OCI-LY3 (cell line): ENCODE measurements at regions not wholly inside any gene's neighbourhood (a gene's known extent, or its start where the extent isn't known, plus 50 kb on each side); places are given as distances from the start of the nearest gene placed in this dataset.

Experiments
- H2AFZ ChIP-seq: fragments of 200-600, 300-600 bp; shearing (Covaris generic); 2 replicates; pipeline ENCODE4 v1.6.0; 2014; ENCODE audit warnings: antibody characterized with exemption, low read depth, low read length
- H3K27ac ChIP-seq: fragments of 200-600, 300-600 bp; sonication (generic); 2 replicates; pipeline ENCODE4 v1.5.1; 2014; ENCODE audit warnings: mild to moderate bottlenecking, low read length, moderate library complexity, mixed read lengths
- H3K27me3 ChIP-seq: fragments of 200-600, 300-600 bp; sonication (generic); 2 replicates; pipeline ENCODE4 v1.6.1; 2014; ENCODE audit warnings: low read depth, low read length, mixed read lengths
- H3K36me3 ChIP-seq: fragments of 200-600, 300-600 bp; sonication (generic); replicated peaks from 2 replicates; pipeline ENCODE3; 2014; ENCODE audit warnings: low read depth, low read length, mixed read lengths
- H3K4me1 ChIP-seq: fragments of 300-600, 200-600 bp; sonication (generic); 2 replicates; pipeline ENCODE4 v1.6.1; 2014; ENCODE audit warnings: low read length, mixed read lengths
- H3K4me2 ChIP-seq: fragments of 200-600, 300-600 bp; sonication (generic); 2 replicates; pipeline ENCODE4 v1.6.1; 2014; ENCODE audit warnings: low read length, mixed read lengths
- H3K4me3 ChIP-seq: fragments of 300-600, 200-600 bp; sonication (generic); 2 replicates; pipeline ENCODE4 v1.5.1; 2014; ENCODE audit warnings: antibody characterized with exemption, mild to moderate bottlenecking, low read length, moderate library complexity
- H3K79me2 ChIP-seq: fragments of 300-600, 200-600 bp; shearing (Covaris generic); 2 replicates; pipeline ENCODE4 v1.6.1; 2014; ENCODE audit warnings: mild to moderate bottlenecking, low read length, mixed read lengths
- H3K9ac ChIP-seq: fragments of 300-600, 200-600 bp; shearing (Covaris generic); 2 replicates; pipeline ENCODE4 v1.6.0; 2014; ENCODE audit warnings: mild to moderate bottlenecking, low read length, moderate library complexity
- H3K9me3 ChIP-seq: fragments of 200-600, 300-600 bp; shearing (Covaris generic); 2 replicates; pipeline ENCODE4 v1.6.1; 2014; ENCODE audit warnings: low read length, mixed read lengths; ENCODE audit not compliant: insufficient read depth
- H4K20me1 ChIP-seq: fragments of 200-600, 300-600 bp; sonication (generic); 2 replicates; pipeline ENCODE4 v1.6.1; 2016; ENCODE audit warnings: low read length, mixed read lengths; ENCODE audit not compliant: insufficient read depth
- EZH2phosphoT487 ChIP-seq: fragments of 200-600 bp; shearing (Covaris generic); IDR thresholded peaks from 2 replicates; pipeline ENCODE4 v1.6.1; 2018; ENCODE audit warnings: antibody characterized with exemption, mixed run types, low read depth
- TF ChIP-seq, protein P1 (sequence below): fragments of 200-600, 300-600 bp; sonication (generic); IDR thresholded peaks from 2 replicates; pipeline ENCODE4 v1.5.1; 2014; ENCODE audit warnings: antibody characterized with exemption, low read length, low read depth

DNA sequence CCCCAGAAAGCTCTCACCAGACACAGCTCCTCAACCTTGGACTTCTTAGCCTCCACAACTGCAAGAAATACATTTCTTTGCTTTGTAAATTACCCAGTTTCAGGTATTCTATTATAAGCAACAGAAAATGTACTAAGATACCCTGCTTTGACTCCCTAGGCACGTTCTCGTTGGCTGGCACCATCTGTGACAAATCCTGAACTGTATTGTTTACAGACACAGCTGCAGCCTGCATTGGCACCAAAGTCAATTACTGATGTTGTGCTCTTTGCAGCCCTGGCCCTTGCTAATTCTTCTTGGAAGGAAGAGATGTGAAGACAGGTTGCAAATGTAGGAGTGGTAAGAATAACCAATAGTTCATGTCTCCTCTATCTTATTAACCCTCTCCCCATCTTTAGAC, 72.7 kb upstream of the FAM136A start:
- no peaks in the 10 kb centered on the region for H3K79me2 ChIP-seq
- TF ChIP-seq, protein P1, sequence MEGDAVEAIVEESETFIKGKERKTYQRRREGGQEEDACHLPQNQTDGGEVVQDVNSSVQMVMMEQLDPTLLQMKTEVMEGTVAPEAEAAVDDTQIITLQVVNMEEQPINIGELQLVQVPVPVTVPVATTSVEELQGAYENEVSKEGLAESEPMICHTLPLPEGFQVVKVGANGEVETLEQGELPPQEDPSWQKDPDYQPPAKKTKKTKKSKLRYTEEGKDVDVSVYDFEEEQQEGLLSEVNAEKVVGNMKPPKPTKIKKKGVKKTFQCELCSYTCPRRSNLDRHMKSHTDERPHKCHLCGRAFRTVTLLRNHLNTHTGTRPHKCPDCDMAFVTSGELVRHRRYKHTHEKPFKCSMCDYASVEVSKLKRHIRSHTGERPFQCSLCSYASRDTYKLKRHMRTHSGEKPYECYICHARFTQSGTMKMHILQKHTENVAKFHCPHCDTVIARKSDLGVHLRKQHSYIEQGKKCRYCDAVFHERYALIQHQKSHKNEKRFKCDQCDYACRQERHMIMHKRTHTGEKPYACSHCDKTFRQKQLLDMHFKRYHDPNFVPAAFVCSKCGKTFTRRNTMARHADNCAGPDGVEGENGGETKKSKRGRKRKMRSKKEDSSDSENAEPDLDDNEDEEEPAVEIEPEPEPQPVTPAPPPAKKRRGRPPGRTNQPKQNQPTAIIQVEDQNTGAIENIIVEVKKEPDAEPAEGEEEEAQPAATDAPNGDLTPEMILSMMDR: no peak
- TF ChIP-seq EZH2phosphoT487: no peak
- no peak overlapping the region for H2AFZ ChIP-seq
- H3K27me3 ChIP-seq: peaks cover 8% of the 10 kb centered on the region; the same call in 1 of the 2 replicates
- no peak overlapping the region for H3K4me2 ChIP-seq
- no peak overlapping the region for H3K9ac ChIP-seq
- no peaks in the 10 kb centered on the region for H3K9me3 ChIP-seq
- H3K36me3 ChIP-seq: no peaks in the 10 kb centered on the region
- no peak overlapping the region for H3K27ac ChIP-seq
- no peak overlapping the region for H3K4me3 ChIP-seq
- H4K20me1 ChIP-seq: no peaks in the 10 kb centered on the region
- no peaks in the 10 kb centered on the region for H3K4me1 ChIP-seq

GRCh38 chr2:70371753-70372152, 69.9 kb upstream of the FAM136A start:
- H3K4me1 ChIP-seq: no peaks in the 10 kb centered on the region
- H3K9ac ChIP-seq: no peak overlapping the region
- H3K9me3 ChIP-seq: no peaks in the 10 kb centered on the region
- no peaks in the 10 kb centered on the region for H3K79me2 ChIP-seq
- no peak overlapping the region for H3K4me2 ChIP-seq
- H3K36me3 ChIP-seq: no peaks in the 10 kb centered on the region
- H3K27me3 ChIP-seq: no peaks in the 10 kb centered on the region
- no peak for TF ChIP-seq EZH2phosphoT487
- TF ChIP-seq, protein P1: no peak
- no peak overlapping the region for H3K27ac ChIP-seq
- no peaks in the 10 kb centered on the region for H4K20me1 ChIP-seq
- no peak overlapping the region for H2AFZ ChIP-seq
- H3K4me3 ChIP-seq: no peak overlapping the region

- no peaks in the 10 kb centered on the region for H3K36me3 ChIP-seq
- no peak overlapping the region for H3K9ac ChIP-seq
- H3K79me2 ChIP-seq: no peaks in the 10 kb centered on the region
- H4K20me1 ChIP-seq: no peaks in the 10 kb centered on the region
- no peaks in the 10 kb centered on the region for H3K4me1 ChIP-seq
- no peak overlapping the region for H3K27ac ChIP-seq
- no peaks in the 10 kb centered on the region for H3K27me3 ChIP-seq
- H3K4me2 ChIP-seq: no peak overlapping the region
- H3K4me3 ChIP-seq: no peak overlapping the region
- H2AFZ ChIP-seq: no peak overlapping the region
- no peaks in the 10 kb centered on the region for H3K9me3 ChIP-seq
- no peak for TF ChIP-seq EZH2phosphoT487
- TF ChIP-seq, protein P1: no peak
These were observed 67.2 kb upstream of the FAM136A start for GRCh38 chr2:70369082-70369481.

DNA sequence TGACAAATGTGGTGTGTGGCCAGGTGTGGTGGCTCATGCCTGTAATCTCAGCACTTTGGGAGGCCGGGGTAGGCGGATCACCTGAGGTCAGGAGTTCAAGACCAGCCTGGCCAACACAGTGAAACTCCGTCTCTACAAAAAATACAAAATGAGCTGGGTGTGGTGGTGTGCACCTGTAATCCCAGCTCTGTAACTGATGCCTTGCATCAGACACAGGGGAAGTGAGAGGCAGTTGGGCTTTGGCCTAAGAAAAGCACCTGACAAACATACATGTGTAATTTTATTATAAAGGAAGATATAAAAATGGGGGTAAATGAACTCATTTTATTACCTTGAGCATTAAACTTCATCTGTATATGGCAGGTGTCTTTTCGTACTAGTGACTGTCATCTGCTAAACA, 66.7 kb upstream of the FAM136A start:
- Histone ChIP-seq H3K9me3 (no peaks in the 10 kb centered on the region), H2AFZ (no peak overlapping the region), H3K4me1 (no peaks in the 10 kb centered on the region), H3K9ac (no peak overlapping the region), H3K4me2 (no peak overlapping the region), H4K20me1 (no peaks in the 10 kb centered on the region), H3K79me2 (no peaks in the 10 kb centered on the region), H3K27me3 (no peaks in the 10 kb centered on the region), H3K4me3 (no peak overlapping the region), H3K36me3 (no peaks in the 10 kb centered on the region), H3K27ac (no peak overlapping the region)
- TF ChIP-seq, protein P1: no peak
- no peak for TF ChIP-seq EZH2phosphoT487
